ENCODE measurements at regions not wholly inside any gene's neighbourhood (a gene's known extent, or its start where the extent isn't known, plus 50 kb on each side); places are given as distances from the start of the nearest gene placed in this dataset.
"Not testable (repeated sequence)": the region's sequence is repeated elsewhere in the genome, so short reads cannot be mapped to it uniquely, and the experiment has no call there.

DNA sequence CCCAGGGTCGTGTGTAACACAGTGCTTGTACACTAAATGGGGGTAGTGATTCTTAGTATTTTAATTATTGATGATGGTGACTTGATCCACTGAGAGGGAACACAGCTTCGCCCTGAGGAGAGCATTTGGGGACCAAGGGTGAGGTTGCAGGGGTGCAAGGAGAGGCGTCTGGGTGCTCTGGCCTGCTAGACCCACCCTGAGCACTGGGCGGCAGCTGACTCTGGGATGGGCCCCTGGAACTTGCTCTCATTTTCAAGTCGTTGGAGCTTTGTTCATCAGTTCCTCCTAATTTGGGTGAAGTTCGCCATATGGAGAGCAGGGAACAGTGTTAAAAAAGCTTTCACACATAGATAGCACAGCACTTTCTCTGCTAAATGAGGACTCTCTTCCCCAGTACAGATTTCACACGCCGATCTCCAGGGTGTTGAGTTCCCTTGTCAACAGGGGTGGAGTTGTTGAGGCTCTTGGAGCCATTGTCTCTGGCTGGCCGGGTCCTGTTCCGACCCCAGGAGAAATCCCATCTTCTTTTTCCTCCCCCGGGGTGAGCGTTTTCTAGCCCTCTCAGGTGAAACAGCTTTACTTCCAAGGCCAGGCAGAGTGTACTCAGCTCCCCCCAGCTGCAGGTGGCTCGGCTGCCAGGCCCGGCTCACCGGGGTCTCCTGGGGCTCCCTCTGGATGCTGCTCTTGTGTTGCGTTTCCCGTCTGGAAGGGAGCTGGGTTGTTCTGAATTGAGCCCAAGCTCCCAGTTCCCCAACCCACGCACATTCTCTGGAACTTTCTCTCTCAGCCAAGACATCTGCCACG lies 367.4 kb downstream of the RPS6KC1 start:
- DNase-seq = no peak

- DNase-seq = no peak
Observed at GRCh38 chr1:213419401-213420030, 368.5 kb downstream of the RPS6KC1 start.

DNA sequence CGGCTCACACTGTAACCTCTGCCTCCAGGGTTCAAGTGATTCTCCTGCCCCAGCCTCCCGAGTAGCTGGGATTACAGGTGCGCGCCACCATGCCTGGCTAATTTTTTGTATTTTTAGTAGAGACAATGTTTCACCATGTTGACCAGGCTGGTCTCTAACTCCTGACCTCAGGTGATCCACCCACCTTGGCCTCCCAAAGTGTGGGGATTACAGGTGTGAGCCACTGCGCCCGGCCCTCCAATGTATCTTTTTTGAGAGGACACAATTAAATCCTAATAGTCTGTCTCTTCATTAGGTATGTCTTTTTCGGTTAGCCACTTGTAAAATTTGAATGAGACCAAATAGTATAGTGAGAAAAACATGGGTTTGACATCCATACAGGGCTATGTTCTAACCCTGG lies 370.1 kb downstream of the RPS6KC1 start:
- DNase-seq = not testable (repeated sequence)

DNA sequence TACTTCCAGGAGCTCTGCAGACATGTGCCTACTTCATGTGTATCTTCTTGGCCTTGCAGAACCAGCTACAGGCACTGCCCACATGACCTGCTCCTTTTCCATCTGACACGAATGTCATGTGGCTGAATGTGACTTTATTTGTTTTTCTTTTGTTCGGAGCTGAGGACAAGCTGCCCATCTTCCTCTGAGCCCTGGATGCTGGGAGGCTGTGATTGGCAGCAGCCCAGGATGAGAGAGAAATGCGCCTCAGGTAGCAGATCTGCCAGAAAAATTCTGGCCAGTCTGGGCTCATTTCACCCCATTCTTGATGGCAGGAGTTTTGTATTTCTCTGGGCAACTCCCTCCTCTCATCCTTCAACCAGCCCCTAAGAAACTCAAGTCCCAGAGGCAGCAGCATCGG lies 372.0 kb downstream of the RPS6KC1 start:
- no peak for DNase-seq

DNA sequence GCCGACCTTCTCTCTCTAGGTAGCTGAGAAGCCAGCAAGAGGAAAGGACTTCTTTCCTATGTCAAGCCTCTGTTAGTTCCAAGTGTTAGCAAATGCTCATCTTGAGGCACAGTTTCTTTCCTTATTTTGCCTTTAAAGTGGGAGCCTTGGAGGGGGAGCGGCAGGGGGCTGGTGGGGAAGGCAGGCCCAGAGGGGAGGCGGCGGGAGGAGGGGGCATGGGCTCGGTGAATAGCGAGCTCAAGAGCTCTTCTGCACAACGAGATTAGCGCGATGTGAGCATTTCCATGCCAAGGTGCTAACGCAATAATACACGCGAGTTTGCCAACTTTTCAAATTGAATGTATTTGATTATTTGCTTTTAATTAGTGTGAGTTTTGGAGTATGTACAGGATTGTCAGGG lies 372.6 kb downstream of the RPS6KC1 start:
- no peak for DNase-seq

- no peak for DNase-seq
Observed at GRCh38 chr1:213425376-213426030, 374.5 kb downstream of the RPS6KC1 start.

- no peak for DNase-seq
Observed at GRCh38 chr1:213429642-213430041, 378.6 kb downstream of the RPS6KC1 start.

DNA sequence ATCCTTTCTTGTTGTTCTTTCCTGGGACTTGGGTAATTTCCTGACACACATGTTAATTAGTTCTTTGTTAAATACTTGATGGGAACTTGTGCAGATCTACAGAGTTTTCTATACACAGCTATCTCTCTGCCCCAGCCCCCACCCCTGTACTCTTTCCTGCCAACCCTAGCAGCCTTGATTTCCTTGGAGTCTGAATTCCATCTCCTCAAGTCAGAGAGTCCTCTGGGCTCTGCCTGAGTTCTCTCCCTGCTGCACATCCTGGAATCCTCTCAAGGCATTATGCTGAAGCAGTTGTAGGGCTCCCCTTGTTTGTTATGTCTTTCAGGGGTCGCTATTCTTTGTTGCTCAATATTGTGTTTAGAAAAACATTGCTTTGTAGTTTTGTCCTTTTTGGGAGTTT lies 384.7 kb downstream of the RPS6KC1 start:
- no peak for DNase-seq

GRCh38 chr1:213438339-213438738 lies 387.3 kb downstream of the RPS6KC1 start:
- no peak for DNase-seq

- DNase-seq = no peak
Observed at GRCh38 chr1:213439703-213440102, 388.7 kb downstream of the RPS6KC1 start.

DNA sequence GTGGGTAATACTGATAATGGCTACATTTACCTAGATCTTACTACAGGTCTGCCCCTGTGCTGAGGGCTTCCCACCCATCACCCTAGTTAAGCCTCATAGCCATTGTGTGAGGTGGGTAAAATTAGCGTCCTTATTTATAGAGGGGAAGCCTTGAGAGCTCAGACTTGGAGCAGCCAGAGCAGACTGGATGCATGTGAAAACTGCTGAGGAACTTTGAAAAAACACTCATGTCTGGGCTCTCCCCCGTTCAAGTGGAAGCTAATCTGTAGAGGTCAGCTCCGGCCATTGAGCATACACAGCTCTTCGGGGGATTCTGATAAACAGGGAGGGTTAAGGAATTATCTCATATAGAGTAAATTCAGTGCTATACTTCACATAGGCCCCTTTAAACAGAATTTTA lies 389.7 kb downstream of the RPS6KC1 start:
- no peak for DNase-seq

DNA sequence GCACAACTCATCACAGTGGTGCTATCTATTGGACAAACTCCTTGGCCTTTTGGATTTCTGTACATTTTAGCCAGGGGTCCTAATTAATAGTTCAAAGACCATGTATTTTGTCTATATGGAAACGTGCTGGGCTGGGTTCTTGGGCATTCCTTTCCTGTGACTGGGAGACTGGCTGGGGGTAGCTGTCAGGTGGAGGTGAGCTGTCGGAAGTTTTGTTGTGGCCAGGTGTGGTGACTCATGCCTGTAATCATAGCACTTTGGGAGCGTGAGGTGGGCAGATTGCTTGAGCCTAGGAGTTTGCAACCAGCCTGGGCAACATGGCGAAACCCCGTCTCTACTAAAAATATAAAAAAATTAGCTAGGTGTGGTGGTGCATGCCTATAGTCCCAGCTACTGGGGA lies 392.4 kb downstream of the RPS6KC1 start:
- DNase-seq = no peak

DNA sequence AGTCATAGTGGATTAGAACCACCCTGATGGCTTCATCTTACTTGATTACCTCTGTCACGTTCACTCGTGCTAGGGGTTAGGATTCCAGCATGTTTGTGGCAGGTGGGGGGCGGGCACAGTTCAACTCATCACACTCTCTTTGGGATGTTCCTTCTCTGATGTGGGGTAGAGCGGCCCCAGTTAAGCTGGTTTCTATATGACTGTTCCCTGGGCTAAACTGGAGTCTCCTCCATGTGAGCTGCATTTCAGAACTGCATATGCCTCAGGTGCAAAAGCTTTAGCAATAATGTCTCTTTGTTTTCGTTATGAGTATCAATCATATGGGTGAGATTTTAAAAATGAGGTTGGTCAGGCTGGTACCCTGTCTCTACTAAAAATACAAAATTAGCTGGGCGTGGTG lies 393.2 kb downstream of the RPS6KC1 start:
- no peak for DNase-seq

- no peak for DNase-seq
Observed at GRCh38 chr1:213446496-213446895, 395.5 kb downstream of the RPS6KC1 start.

GRCh38 chr1:213448360-213448759 lies 397.3 kb downstream of the RPS6KC1 start:
- no peak for DNase-seq

- no peak for DNase-seq
Observed at GRCh38 chr1:213448776-213449175, 397.7 kb downstream of the RPS6KC1 start.

DNA sequence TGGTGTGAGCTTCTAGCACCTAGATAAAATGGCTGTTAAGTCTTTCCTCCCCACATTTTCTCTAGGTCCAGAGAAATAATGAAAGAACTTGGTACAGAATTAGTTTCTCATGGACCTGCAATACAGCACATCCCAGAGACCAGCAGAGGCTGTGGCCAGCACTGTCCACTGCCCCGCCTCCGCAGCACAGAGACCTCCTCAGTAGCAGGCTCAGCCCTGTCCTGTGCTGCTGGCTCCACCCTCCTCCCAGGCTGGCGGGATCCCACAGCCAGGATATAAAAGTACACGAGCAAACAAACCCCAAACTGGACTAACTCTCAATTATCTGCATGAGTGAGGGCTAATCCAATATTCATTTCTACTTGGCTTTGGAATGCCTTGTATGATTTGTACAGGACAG lies 401.5 kb downstream of the RPS6KC1 start:
- no peak for DNase-seq

DNA sequence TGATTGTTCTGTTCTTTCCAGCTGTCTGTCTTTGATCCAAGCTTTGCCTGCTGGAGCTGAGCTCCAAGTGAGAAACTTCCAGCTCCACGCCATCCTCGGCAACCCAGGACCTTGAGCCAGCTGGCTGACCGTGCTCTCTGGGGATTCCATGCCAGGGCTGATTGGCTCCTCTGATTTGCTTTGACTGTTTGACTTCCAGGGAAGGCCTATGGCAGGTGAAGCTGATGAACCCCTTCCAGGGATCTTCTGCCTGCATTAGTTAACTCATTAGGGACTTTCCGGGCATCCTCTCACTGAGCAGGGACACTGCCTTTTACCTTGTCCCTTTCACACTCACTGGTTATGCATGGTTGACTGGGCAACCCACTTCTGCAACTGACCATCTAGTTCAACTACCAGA lies 406.1 kb downstream of the RPS6KC1 start:
- DNase-seq = no peak

- DNase-seq = no peak
Observed at GRCh38 chr1:213457733-213458132, 406.7 kb downstream of the RPS6KC1 start.

DNA sequence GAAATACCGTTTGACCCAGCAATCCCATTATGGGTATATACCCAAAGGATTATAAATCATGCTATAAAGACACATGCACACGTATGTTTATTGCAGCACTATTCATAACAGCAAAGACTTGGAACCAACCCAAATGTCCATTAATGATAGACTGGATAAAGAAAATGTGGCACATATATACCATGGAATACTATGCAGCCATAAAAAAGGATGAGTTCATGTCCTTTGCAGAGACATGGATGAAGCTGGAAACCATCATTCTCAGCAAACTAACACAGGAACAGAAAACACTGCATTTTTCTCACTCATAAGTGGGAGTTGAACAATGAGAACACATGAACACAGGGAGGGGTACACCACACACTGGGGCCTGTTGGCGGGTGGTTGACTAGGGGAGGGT lies 411.3 kb downstream of the RPS6KC1 start:
- DNase-seq = not testable (repeated sequence)

GRCh38 chr1:213464786-213465460 lies 413.9 kb downstream of the RPS6KC1 start:
- DNase-seq = no peak

DNA sequence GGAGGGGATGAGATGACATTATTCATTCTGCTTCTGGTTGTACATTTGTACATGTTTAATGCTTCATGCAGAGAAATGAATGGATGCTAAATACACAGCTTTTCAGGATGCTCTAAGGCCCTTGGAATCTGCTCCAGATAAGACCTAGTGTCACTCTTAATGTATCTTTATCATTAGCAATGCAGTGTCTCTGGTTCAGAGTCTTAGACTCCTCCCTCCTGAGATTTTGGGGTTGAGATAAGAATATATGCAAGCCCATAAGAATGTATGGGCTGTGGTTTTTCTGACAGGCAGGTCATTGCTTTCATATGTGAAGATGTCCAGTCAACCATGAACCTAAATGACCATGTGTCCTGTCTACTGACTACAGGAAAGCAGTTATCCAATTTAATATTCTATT lies 415.5 kb downstream of the RPS6KC1 start:
- DNase-seq = no peak

DNA sequence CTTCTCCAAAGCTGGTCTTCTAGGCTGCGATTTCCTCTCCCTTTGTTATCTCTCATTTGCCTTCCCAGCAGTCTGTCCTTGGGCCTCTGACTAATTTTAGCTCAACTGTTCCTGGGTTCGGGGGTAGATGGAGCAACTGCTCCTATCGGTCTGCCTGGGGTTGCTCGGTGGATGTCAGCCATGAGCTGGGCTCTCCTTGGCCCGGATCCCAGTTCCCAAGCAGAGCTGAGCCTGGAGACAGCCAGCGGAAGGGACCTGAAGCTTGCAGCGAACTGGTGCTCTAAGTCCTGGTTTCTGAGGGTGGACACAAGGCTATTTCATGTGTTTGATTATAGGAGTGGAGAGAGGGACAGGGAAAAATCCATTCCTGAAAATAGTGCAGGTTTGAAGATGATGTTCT lies 423.0 kb downstream of the RPS6KC1 start:
- no peak for DNase-seq

GRCh38 chr1:213481395-213481794 lies 430.4 kb downstream of the RPS6KC1 start:
- DNase-seq = no peak

All from GDM1 (cell line).